ENCODE measurements at regions not wholly inside any gene's neighbourhood (a gene's known extent, or its start where the extent isn't known, plus 50 kb on each side); places are given as distances from the start of the nearest gene placed in this dataset.

DNA sequence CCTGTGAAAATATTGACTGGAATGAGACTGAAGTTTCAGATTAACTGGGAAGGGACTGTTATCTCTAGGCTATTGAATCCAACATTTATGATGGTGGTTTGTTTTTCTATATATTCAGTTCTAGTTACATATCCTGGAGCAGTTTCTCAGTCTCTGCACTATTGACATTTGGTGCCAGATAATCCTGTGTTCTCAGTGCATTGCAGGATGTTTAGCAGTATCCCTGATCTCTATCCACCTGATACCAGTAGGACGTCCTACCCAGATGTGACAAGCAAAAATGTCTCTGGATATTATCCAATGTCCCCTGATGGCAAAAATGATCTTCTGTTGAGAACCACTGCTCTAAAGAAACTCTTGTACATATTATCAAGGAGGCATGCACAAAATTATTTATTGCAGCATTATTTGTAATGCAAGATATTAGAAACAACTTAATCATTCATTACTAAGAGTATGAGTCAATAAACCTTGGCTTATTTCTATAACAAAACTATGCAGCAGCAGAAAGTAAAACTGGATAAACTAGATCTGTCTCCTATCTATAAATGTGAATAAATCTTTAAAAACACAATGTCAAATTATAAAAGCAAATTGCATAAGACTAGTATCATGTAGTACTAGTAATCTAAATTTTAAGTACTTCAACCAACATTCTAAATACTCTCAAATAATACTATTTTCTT is 369.3 kb upstream of the RND3 start:
- no peaks in the 10 kb centered on the region for H3K27me3 ChIP-seq (replicated peaks; ENCODE audit: control insufficient read depth, insufficient read depth, low read length)
- no peak for DNase-seq (ENCODE audit: extremely low read depth, insufficient read length)
- no peak overlapping the region for H3K4me3 ChIP-seq (replicated peaks; ENCODE audit: low read depth, low read length)
- H3K36me3 ChIP-seq (ENCODE audit: control insufficient read depth, insufficient read depth, low read length), result no peaks in the 10 kb centered on the region
- TF ChIP-seq, protein P1, sequence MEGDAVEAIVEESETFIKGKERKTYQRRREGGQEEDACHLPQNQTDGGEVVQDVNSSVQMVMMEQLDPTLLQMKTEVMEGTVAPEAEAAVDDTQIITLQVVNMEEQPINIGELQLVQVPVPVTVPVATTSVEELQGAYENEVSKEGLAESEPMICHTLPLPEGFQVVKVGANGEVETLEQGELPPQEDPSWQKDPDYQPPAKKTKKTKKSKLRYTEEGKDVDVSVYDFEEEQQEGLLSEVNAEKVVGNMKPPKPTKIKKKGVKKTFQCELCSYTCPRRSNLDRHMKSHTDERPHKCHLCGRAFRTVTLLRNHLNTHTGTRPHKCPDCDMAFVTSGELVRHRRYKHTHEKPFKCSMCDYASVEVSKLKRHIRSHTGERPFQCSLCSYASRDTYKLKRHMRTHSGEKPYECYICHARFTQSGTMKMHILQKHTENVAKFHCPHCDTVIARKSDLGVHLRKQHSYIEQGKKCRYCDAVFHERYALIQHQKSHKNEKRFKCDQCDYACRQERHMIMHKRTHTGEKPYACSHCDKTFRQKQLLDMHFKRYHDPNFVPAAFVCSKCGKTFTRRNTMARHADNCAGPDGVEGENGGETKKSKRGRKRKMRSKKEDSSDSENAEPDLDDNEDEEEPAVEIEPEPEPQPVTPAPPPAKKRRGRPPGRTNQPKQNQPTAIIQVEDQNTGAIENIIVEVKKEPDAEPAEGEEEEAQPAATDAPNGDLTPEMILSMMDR (IDR thresholded peaks at IDR 0.05; ENCODE audit: insufficient read depth, low read length, poor library complexity, severe bottlenecking), result no peak

DNA sequence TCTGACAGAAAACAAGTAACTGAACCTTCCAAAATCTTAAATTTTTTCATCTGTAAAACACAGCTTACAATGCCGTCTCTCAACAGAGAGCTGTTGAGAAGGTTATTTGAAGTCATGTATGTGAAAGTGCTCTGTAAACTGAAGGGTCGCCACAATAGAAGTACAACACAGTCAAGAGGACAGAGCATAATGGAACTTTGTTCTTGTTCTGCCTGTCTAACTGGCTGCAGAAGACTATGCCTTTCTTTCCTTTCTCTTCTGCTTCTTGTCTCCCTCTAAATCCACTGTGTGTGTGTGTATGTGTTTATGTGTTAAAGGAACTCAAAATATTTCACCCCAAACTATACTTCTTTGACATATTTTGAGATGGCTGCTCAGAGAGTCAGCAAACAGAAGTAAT is 365.8 kb upstream of the RND3 start:
- Histone ChIP-seq H3K27me3 (replicated peaks; ENCODE audit: control insufficient read depth, insufficient read depth, low read length) (no peaks in the 10 kb centered on the region), H3K36me3 (ENCODE audit: control insufficient read depth, insufficient read depth, low read length) (no peaks in the 10 kb centered on the region), H3K4me3 (replicated peaks; ENCODE audit: low read depth, low read length) (no peak overlapping the region)
- no peak for DNase-seq (ENCODE audit: extremely low read depth, insufficient read length)
- TF ChIP-seq, protein P1 (IDR thresholded peaks at IDR 0.05; ENCODE audit: insufficient read depth, low read length, poor library complexity, severe bottlenecking), result no peak

DNA sequence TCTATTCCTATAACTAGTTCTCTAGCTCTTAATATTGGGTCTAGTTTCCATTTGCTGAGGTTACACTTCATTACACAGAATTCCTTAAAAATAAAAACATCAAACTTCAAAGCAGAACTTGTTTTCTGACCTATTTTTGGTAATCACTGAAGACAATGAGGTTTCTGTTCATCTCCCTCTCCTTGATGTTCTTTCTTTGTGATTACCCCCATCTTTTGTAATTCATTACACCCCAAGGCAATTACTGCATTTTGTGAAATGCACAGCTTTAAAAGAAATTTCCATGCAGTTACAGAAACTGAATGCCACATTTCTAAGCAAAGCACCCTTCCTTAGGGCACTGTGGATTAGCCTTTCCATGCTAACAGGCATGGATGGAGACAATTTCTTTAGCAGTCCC is 363.2 kb upstream of the RND3 start:
- TF ChIP-seq, protein P1 (IDR thresholded peaks at IDR 0.05; ENCODE audit: insufficient read depth, low read length, poor library complexity, severe bottlenecking), result no peak

DNA sequence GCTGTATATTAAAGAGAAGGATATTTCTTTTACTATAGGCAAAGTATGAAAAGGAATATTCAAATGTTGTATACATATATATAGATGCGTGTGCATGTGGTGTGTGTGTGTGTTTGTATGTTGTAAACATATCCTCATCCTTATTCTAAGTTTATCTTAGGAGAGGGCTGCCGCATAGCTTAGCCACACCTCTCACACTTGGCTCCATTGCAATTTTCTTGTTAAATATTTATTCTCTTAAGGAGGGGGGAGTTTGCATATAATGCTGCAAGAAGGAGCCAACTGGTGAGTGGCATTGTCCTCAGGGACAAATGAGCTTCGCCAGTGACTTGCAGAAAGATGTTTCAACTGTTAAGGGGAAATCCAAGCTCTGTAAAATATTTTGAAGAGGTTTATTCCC is 360.1 kb upstream of the RND3 start:
- no peaks in the 10 kb centered on the region for H3K36me3 ChIP-seq (ENCODE audit: control insufficient read depth, insufficient read depth, low read length)
- no peak overlapping the region for H3K4me3 ChIP-seq (replicated peaks; ENCODE audit: low read depth, low read length)
- TF ChIP-seq, protein P1 (IDR thresholded peaks at IDR 0.05; ENCODE audit: insufficient read depth, low read length, poor library complexity, severe bottlenecking), result no peak
- H3K27me3 ChIP-seq (replicated peaks; ENCODE audit: control insufficient read depth, insufficient read depth, low read length), result no peaks in the 10 kb centered on the region
- no peak for DNase-seq (ENCODE audit: extremely low read depth, insufficient read length)

More for the DNA sequence above, 363.2 kb upstream of the RND3 start:
- Histone ChIP-seq H3K27me3 (replicated peaks; ENCODE audit: control insufficient read depth, insufficient read depth, low read length) (no peaks in the 10 kb centered on the region), H3K4me3 (replicated peaks; ENCODE audit: low read depth, low read length) (no peak overlapping the region), H3K36me3 (ENCODE audit: control insufficient read depth, insufficient read depth, low read length) (no peaks in the 10 kb centered on the region)
- no peak for DNase-seq (ENCODE audit: extremely low read depth, insufficient read length)

DNA sequence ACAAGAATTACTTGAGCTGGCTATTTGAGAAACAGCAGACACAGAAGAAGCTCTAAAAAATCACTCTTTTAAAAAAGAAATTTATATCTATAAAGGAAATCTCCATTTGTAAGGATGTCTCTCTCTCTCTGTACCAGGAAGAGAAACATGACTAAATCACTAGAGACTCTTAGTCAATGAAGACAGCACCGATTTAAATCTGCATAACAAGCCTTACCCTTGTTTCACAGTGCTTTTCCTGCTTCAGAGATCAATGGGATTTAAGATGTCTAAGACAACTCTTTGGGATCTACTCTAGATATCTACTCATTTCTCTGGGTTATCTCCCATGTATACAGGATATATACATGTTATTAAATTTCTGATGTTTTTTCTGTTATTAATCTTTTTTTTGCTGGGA is 359.2 kb upstream of the RND3 start:
- H3K4me3 ChIP-seq (replicated peaks; ENCODE audit: low read depth, low read length), result no peak overlapping the region
- DNase-seq (ENCODE audit: extremely low read depth, insufficient read length), result no peak

More for the DNA sequence above, 359.2 kb upstream of the RND3 start:
- TF ChIP-seq, protein P1 (IDR thresholded peaks at IDR 0.05; ENCODE audit: insufficient read depth, low read length, poor library complexity, severe bottlenecking), result no peak
- Histone ChIP-seq H3K27me3 (replicated peaks; ENCODE audit: control insufficient read depth, insufficient read depth, low read length) (no peaks in the 10 kb centered on the region), H3K36me3 (ENCODE audit: control insufficient read depth, insufficient read depth, low read length) (no peaks in the 10 kb centered on the region)

All from GM06990 (cell line).